Esophagus squamous epithelium (tissue), 5 donors: ENCODE measurements at regions not wholly inside any gene's neighbourhood (a gene's known extent, or its start where the extent isn't known, plus 50 kb on each side); places are given as distances from the start of the nearest gene placed in this dataset.

Experiments used
- DNase-seq: peaks from one replicate; lab custom pipeline; 2025; lab: John Stamatoyannopoulos, UW
- H3K27ac ChIP-seq, 4 donors: fragments of 200-600 bp; sonication (generic); one replicate each; pipeline ENCODE4 v1.5.1; 2016 to 2019; ENCODE audit warnings: mild to moderate bottlenecking in 1 of 4
- H3K27me3 ChIP-seq, 4 donors: fragments of 200-600 bp; sonication (generic); 1 replicate in 3 of 4; 2 replicates in 1 of 4; pipeline versions ENCODE4 v1.5.1 to v1.6.0; 2017 to 2021; ENCODE audit warnings: antibody characterized with exemption in 1 of 4
- H3K36me3 ChIP-seq, 3 donors: fragments of 200-600 bp; sonication (generic); one replicate each; pipeline ENCODE4 v1.5.1; 2016 to 2019
- H3K4me1 ChIP-seq, 3 donors: fragments of 200-600 bp; sonication (generic); one replicate each; pipeline ENCODE4 v1.5.1; 2017 to 2019
- H3K4me3 ChIP-seq, 4 donors: fragments of 200-600 bp; sonication (generic); 1 replicate in 3 of 4; 2 replicates in 1 of 4; pipeline ENCODE4 v1.5.1; 2016 to 2019; ENCODE audit warnings: mild to moderate bottlenecking in 2 of 4, moderate library complexity in 1 of 4
- H3K9me3 ChIP-seq, 3 donors: fragments of 200-600 bp; sonication (generic); one replicate each; pipeline ENCODE4 v1.5.1; 2016 to 2019
- CTCF ChIP-seq, 6 experiments: fragments of 450-650 bp in 4 of 6; fragments of 200-600 bp in 2 of 6; sonication (generic) in 2 of 6; IDR thresholded peaks; one replicate each; pipeline ENCODE4 v1.5.1; 2016 to 2019; ENCODE audit warnings: antibody characterized with exemption in 6 of 6, mild to moderate bottlenecking in 4 of 6, moderate library complexity in 4 of 6
- POLR2A ChIP-seq, 4 donors: fragments of 450-650 bp; IDR thresholded peaks; one replicate each; pipeline ENCODE4 v1.6.1; 2017; ENCODE audit warnings: antibody characterized with exemption in 4 of 4, mild to moderate bottlenecking in 4 of 4, moderate library complexity in 3 of 4
- WGBS, 2 donors: methylation state at CpG; one replicate each; pipeline ENCODE4 v1.1.5; 2018; 5-methylcytosine and 5-hydroxymethylcytosine counted together
- intact Hi-C: fragments of 100-400 bp; cut with DNase I; formaldehyde crosslinking; loops from one replicate; pipeline ENCODE4 v1.15.0; 2022
- donor health status: DM: yes; HTN: yes; CAD: no.

- no peak for DNase-seq
- H3K4me3 ChIP-seq, result no peak overlapping the region
- no peaks in the 10 kb centered on the region for H3K36me3 ChIP-seq
- intact Hi-C loops, result no loop called here
- no peaks in the 10 kb centered on the region for H3K27me3 ChIP-seq
- H3K4me1 ChIP-seq, result peaks cover 8 to 52% (median 12%) of the 10 kb centered on the region in 3 donors
- no peak overlapping the region for H3K27ac ChIP-seq
- H3K9me3 ChIP-seq, result no peaks in the 10 kb centered on the region
- WGBS, 2 donors, result 49 to 88% methylated on average over 3 of the region's 3 CpGs
- TF ChIP-seq POLR2A (IDR thresholded peaks at IDR 0.05) (no peak), CTCF (IDR thresholded peaks at IDR 0.05) (no peak)
Observed at GRCh38 chr2:134143568-134143967, 110.3 kb upstream of the MGAT5 start.

- WGBS, 2 donors, result 92 to 93% methylated on average over 6 of the region's 6 CpGs
- H3K36me3 ChIP-seq, result no peaks in the 10 kb centered on the region
- intact Hi-C loops, result no loop called here
- no peak for DNase-seq
- H3K27ac ChIP-seq, result no peak overlapping the region
- TF ChIP-seq POLR2A (IDR thresholded peaks at IDR 0.05) (no peak), CTCF (IDR thresholded peaks at IDR 0.05) (no peak)
- no peaks in the 10 kb centered on the region for H3K27me3 ChIP-seq
- peaks cover 8 to 46% (median 12%) of the 10 kb centered on the region in 3 donors for H3K4me1 ChIP-seq
- no peak overlapping the region for H3K4me3 ChIP-seq
- H3K9me3 ChIP-seq, result no peaks in the 10 kb centered on the region
Observed at GRCh38 chr2:134144081-134144596, 109.7 kb upstream of the MGAT5 start.

- H3K27ac ChIP-seq, result no peak overlapping the region
- intact Hi-C loops, result no loop called here
- WGBS, 2 donors, result 71 to 79% methylated on average over 4 of the region's 4 CpGs
Observed at GRCh38 chr2:134144651-134145050, 109.2 kb upstream of the MGAT5 start.

GRCh38 chr2:134145519-134145918, 108.4 kb upstream of the MGAT5 start:
- Histone ChIP-seq H3K27ac (no peak overlapping the region), H3K4me1 (peaks cover 0 to 32% (median 2%) of the 10 kb centered on the region in 3 donors), H3K27me3 (no peaks in the 10 kb centered on the region), H3K4me3 (no peak overlapping the region), H3K9me3 (no peaks in the 10 kb centered on the region), H3K36me3 (no peaks in the 10 kb centered on the region)
- DNase-seq, result no peak
- 87 to 96% methylated on average over 5 of the region's 5 CpGs for WGBS, 2 donors
- TF ChIP-seq POLR2A (IDR thresholded peaks at IDR 0.05), result no peak
- TF ChIP-seq CTCF (IDR thresholded peaks at IDR 0.05), result no peak
- intact Hi-C loops, result no loop called here

More at GRCh38 chr2:134144651-134145050, 109.2 kb upstream of the MGAT5 start:
- H3K27me3 ChIP-seq, result no peaks in the 10 kb centered on the region
- H3K9me3 ChIP-seq, result no peaks in the 10 kb centered on the region
- no peak overlapping the region for H3K4me3 ChIP-seq
- no peaks in the 10 kb centered on the region for H3K36me3 ChIP-seq
- no peak for TF ChIP-seq POLR2A (IDR thresholded peaks at IDR 0.05)
- no peak for TF ChIP-seq CTCF (IDR thresholded peaks at IDR 0.05)
- peaks cover 7 to 41% (median 10%) of the 10 kb centered on the region in 3 donors for H3K4me1 ChIP-seq
- DNase-seq, result no peak

- WGBS, 2 donors, result 63 to 69% methylated on average over 3 of the region's 3 CpGs
- no peak overlapping the region for H3K4me3 ChIP-seq
- TF ChIP-seq CTCF (IDR thresholded peaks at IDR 0.05), result no peak
- no peak for TF ChIP-seq POLR2A (IDR thresholded peaks at IDR 0.05)
- no peaks in the 10 kb centered on the region for H3K27me3 ChIP-seq
- no peak for DNase-seq
- intact Hi-C loops, result no loop called here
- H3K36me3 ChIP-seq, result peaks cover 0 to 5% (median 0%) of the 10 kb centered on the region in 3 donors
- no peaks in the 10 kb centered on the region for H3K9me3 ChIP-seq
- peaks cover 0 to 26% (median 0%) of the 10 kb centered on the region in 3 donors for H3K4me1 ChIP-seq
- H3K27ac ChIP-seq, result no peak overlapping the region
Observed at GRCh38 chr2:134146161-134146560, 107.7 kb upstream of the MGAT5 start.
